Common myeloid progenitor, CD34-positive (primary cell): ENCODE measurements at regions not wholly inside any gene's neighbourhood (a gene's known extent, or its start where the extent isn't known, plus 50 kb on each side); places are given as distances from the start of the nearest gene placed in this dataset.
"Not testable (repeated sequence)": the region's sequence is repeated elsewhere in the genome, so short reads cannot be mapped to it uniquely, and the experiment has no call there.

Experiments used
- CTCF ChIA-PET: fragments of 350-600 bp; sonication (Branson Sonifier 250); formaldehyde crosslinking; loops from one replicate; lab custom pipeline; 2021; ENCODE audit warnings: antibody characterized with exemption; lab: Charles Lee
- POLR2A ChIA-PET: fragments of 350-600 bp; sonication (Branson Sonifier 250); formaldehyde crosslinking; loops from one replicate; lab custom pipeline; 2021; ENCODE audit warnings: antibody characterized with exemption; lab: Charles Lee
- DNase-seq, 3 donors: peaks; one replicate each; pipeline versions ENCODE4 v3.0.0 to v3.0.0-alpha.2; 2013
- H3K27ac ChIP-seq, 2 experiments: 1 replicate in 1 of 2; 2 replicates in 1 of 2; pipeline ENCODE4 v1.7.0; 2013; ENCODE audit warnings: inconsistent platforms in 2 of 2, low read length in 2 of 2, mild to moderate bottlenecking in 2 of 2, low read depth in 1 of 2, moderate library complexity in 1 of 2; ENCODE audit not compliant: severe bottlenecking in 2 of 2, insufficient read depth in 1 of 2, poor library complexity in 1 of 2
- H3K27me3 ChIP-seq, 5 experiments: replicated peaks in 2 of 5; 1 replicate in 3 of 5; 2 replicates in 2 of 5; pipeline versions ENCODE4 v1.6.1 to v1.7.0; 2013; ENCODE audit warnings: low read length in 4 of 5, mild to moderate bottlenecking in 2 of 5, moderate library complexity in 2 of 5, inconsistent platforms in 1 of 5; ENCODE audit not compliant: insufficient read depth in 5 of 5, control insufficient read depth in 4 of 5
- H3K36me3 ChIP-seq, 4 experiments: 1 replicate in 2 of 4; 2 replicates in 2 of 4; pipeline versions ENCODE4 v1.6.1 to v1.7.0; 2013; ENCODE audit warnings: low read length in 3 of 4, control low read depth in 1 of 4, mild to moderate bottlenecking in 1 of 4; ENCODE audit not compliant: control insufficient read depth in 4 of 4, insufficient read depth in 4 of 4
- H3K4me1 ChIP-seq, 4 experiments: 1 replicate in 3 of 4; 2 replicates in 1 of 4; pipeline versions ENCODE4 v1.6.1 to v1.7.1; 2013; ENCODE audit warnings: low read length in 3 of 4, mild to moderate bottlenecking in 3 of 4, control low read depth in 1 of 4, inconsistent platforms in 1 of 4, moderate library complexity in 1 of 4; ENCODE audit not compliant: control insufficient read depth in 4 of 4, insufficient read depth in 4 of 4; ENCODE audit errors: control extremely low read depth in 1 of 4
- H3K4me3 ChIP-seq, 7 experiments: 1 replicate in 4 of 7; 2 replicates in 3 of 7; pipeline versions ENCODE4 v1.5.1 to v1.7.0; 2013; ENCODE audit warnings: mild to moderate bottlenecking in 7 of 7, low read length in 6 of 7, moderate library complexity in 6 of 7, inconsistent platforms in 2 of 7, low read depth in 2 of 7, control low read depth in 1 of 7; ENCODE audit not compliant: insufficient read depth in 4 of 7, control insufficient read depth in 1 of 7; ENCODE audit errors: extremely low read depth in 1 of 7
- H3K9me3 ChIP-seq, 5 experiments: 1 replicate in 4 of 5; 2 replicates in 1 of 5; pipeline versions ENCODE4 v1.6.1 to v1.7.1; 2013; ENCODE audit warnings: low read length in 4 of 5, mild to moderate bottlenecking in 2 of 5, inconsistent platforms in 1 of 5, low read depth in 1 of 5, moderate library complexity in 1 of 5; ENCODE audit not compliant: control insufficient read depth in 4 of 5, insufficient read depth in 2 of 5; ENCODE audit errors: control extremely low read depth in 1 of 5
- WGBS: methylation state at CpG from one replicate; pipeline ENCODE4 v1.1.5; 2013; ENCODE audit not compliant: insufficient coverage; 5-methylcytosine and 5-hydroxymethylcytosine counted together

DNA sequence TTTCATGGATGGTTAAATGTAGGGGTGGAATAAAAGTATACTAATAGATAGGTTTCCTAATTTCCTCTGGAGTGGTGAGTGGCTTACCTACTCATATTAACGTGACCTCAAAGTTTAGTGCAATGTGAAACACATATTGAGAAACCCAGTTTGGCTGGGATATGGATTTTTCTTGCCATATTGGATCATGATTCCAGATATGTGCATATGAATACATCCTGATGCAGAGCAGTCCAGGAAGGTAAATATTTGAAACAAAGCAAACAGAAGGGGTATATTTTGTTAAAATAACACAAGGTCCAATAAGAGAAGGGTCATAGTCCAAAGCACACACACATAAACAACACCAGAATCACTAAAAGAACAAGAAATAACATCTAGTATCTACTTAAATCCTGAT lies 608.1 kb downstream of the PKHD1 start:
- H3K27me3 ChIP-seq = no peaks in the 10 kb centered on the region
- WGBS = 88% methylated on average over 1 of the region's 1 CpG
- no peaks in the 10 kb centered on the region for H3K9me3 ChIP-seq
- no peak overlapping the region for H3K27ac ChIP-seq
- H3K4me1 ChIP-seq = no peaks in the 10 kb centered on the region
- CTCF ChIA-PET = no interaction called here
- POLR2A ChIA-PET = no interaction called here
- no peak for DNase-seq
- no peak overlapping the region for H3K4me3 ChIP-seq
- no peaks in the 10 kb centered on the region for H3K36me3 ChIP-seq

DNA sequence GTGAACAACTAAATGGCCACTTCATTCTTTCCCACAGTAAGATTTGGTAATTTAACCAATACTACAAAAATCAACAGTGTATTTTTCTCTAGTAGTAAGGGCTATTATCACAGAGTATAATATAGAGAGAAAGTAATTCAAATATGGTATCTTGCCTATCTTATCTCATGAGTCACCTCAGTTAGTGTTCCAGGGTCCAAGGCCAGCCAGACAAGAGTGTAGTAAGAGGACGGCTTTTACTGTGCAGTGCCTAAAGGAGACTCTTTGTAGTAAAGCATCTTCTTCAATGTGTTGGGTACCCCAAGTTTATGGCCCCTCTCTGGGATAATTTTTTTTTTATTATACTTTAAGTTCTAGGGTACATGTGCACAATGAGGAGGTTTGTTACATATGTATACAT lies 607.4 kb downstream of the PKHD1 start:
- POLR2A ChIA-PET = no interaction called here
- H3K4me1 ChIP-seq = no peaks in the 10 kb centered on the region
- H3K27ac ChIP-seq = no peak overlapping the region
- no peak overlapping the region for H3K4me3 ChIP-seq
- H3K9me3 ChIP-seq = no peaks in the 10 kb centered on the region
- no peak for DNase-seq
- no peaks in the 10 kb centered on the region for H3K27me3 ChIP-seq
- 100% methylated on average over 1 of the region's 1 CpG for WGBS
- CTCF ChIA-PET = no interaction called here
- no peaks in the 10 kb centered on the region for H3K36me3 ChIP-seq

DNA sequence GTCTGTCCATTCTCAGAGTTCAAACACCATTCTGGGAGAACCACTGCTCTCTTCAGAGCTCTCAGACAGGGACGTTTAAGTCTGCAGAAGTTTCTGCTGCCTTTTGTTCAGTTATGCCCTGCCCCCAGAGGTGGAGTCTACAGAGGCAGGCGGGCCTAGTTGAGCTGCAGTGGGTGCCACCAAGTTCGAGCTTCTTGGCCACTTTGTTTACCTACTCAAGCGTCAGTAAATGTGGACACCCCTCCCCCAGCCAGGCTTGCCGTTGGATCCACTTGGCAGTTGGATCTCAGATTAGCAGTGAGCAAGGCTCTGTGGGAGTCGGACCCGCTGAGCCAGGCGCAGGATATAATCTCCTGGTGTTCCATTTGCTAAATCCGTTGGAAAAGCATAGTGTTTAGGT lies 601.5 kb downstream of the PKHD1 start:
- H3K4me1 ChIP-seq, H3K27me3 ChIP-seq, H3K36me3 ChIP-seq, H3K4me3 ChIP-seq, H3K27ac ChIP-seq, H3K9me3 ChIP-seq, DNase-seq, POLR2A ChIA-PET, CTCF ChIA-PET: not testable (repeated sequence)
- WGBS = 100% methylated on average over 9 of the region's 9 CpGs

DNA sequence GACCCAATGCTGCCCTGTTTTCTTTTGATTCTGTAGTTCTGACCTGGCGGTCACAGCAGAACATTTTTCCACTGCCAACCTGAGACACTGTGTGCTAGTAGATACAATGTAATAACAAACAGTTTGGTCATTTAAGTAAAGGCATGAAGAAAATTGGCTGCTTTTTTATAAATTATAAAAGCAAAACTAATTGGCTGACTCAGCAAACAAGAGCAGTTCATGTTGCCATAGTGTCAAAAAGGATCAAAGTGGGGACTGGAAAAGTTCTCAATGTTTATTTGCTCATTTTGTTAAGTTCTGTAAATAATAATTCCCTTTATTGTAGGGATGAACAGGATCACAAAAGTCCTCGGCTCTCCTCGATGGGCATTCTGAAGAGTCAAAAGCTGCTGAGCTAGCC lies 599.5 kb downstream of the PKHD1 start:
- Histone ChIP-seq H3K4me3 (no peak overlapping the region), H3K9me3 (peaks cover 0 to 5% (median 0%) of the 10 kb centered on the region in 5 experiments), H3K4me1 (no peaks in the 10 kb centered on the region), H3K27me3 (no peaks in the 10 kb centered on the region), H3K27ac (no peak overlapping the region), H3K36me3 (no peaks in the 10 kb centered on the region)
- ChIA-PET POLR2A (no interaction called here), CTCF (no interaction called here)
- 95% methylated on average over 2 of the region's 3 CpGs for WGBS
- no peak for DNase-seq

DNA sequence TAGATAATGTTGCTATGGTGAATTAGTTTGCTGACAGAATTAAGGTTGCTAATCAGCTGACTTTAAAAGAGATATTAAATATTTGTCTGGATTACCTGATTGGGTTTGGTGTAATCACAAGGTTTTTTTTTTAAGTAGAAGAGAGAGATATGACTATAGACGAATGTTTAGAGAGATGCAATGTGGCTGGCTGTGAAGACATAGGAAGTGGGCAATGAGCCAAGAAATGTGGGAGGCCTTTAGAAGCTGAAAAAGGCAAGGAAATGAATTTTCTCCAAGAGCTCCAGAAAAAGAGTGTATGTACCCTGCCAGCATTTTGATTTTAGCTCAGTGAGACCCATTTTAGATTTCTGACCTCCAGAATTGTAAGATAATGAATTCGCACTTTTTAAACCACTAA lies 598.3 kb downstream of the PKHD1 start:
- Histone ChIP-seq H3K27ac (no peak overlapping the region), H3K4me1 (no peaks in the 10 kb centered on the region), H3K27me3 (no peaks in the 10 kb centered on the region), H3K9me3 (peaks cover 0 to 5% (median 0%) of the 10 kb centered on the region in 5 experiments), H3K36me3 (no peaks in the 10 kb centered on the region), H3K4me3 (no peak overlapping the region)
- POLR2A ChIA-PET = no interaction called here
- WGBS = 77% methylated on average over 2 of the region's 2 CpGs
- DNase-seq = no peak
- CTCF ChIA-PET = no interaction called here

DNA sequence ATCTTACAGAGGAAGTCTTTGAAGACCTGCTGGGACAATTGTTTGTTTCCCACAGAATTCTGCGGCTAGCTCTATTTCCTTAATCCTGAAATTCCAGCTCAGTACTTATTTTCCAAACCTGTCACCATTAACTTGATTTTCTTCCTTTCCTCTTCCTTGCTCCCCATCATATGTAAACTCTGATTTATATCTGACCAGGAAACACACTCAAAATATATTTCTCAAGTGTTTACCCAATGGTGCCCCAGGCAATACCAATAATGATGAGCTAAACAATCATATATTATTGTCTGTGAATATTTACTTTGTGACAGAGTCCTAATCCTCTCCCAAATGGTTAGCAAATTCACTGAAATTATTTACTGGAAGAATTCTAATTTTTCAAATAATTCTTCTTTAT lies 597.3 kb downstream of the PKHD1 start:
- no peak overlapping the region for H3K27ac ChIP-seq
- POLR2A ChIA-PET = no interaction called here
- 58% methylated on average over 1 of the region's 1 CpG for WGBS
- peaks cover 0 to 5% (median 0%) of the 10 kb centered on the region in 5 experiments for H3K9me3 ChIP-seq
- H3K4me1 ChIP-seq = no peaks in the 10 kb centered on the region
- H3K36me3 ChIP-seq = no peaks in the 10 kb centered on the region
- no peak overlapping the region for H3K4me3 ChIP-seq
- CTCF ChIA-PET = no interaction called here
- DNase-seq = no peak
- H3K27me3 ChIP-seq = no peaks in the 10 kb centered on the region

DNA sequence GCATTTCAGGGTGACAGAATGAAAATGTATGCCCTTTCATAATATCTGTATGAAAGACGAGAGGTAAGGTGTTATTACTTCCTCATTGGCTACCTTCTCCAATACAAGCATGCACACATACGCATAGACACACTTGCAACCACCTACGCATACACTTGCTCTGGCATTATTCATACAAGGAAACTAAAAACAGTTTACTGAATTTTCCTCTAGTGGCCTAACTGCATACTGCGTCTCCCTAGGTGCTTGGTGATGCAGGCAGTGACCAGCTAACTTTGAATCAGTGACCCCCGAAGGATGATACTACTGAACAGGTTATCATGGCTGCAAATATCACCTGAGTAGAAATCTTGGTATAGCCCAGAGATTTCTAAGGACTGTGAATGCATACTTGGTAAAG lies 593.1 kb downstream of the PKHD1 start:
- 94% methylated on average over 4 of the region's 5 CpGs for WGBS
- no peak for DNase-seq
- H3K9me3 ChIP-seq = no peaks in the 10 kb centered on the region
- no peak overlapping the region for H3K27ac ChIP-seq
- POLR2A ChIA-PET = no interaction called here
- CTCF ChIA-PET = no interaction called here
- H3K36me3 ChIP-seq = no peaks in the 10 kb centered on the region
- H3K4me1 ChIP-seq = no peaks in the 10 kb centered on the region
- H3K27me3 ChIP-seq = peaks cover 0 to 3% (median 0%) of the 10 kb centered on the region in 5 experiments
- no peak overlapping the region for H3K4me3 ChIP-seq
